HepG2 (cell line): ENCODE measurements at regions not wholly inside any gene's neighbourhood (a gene's known extent, or its start where the extent isn't known, plus 50 kb on each side); places are given as distances from the start of the nearest gene placed in this dataset.

Experiments used
- ATAC-seq: fragments of 200-7000 bp; cut with Tn5 transposase; 3 replicates; pipeline ENCODE4 v1.9.1; 2020; ENCODE audit warnings: mild to moderate bottlenecking, moderate library complexity
- BruUV-seq: library from RNA; stranded (reverse); fragments of 400-500 nt; replicated peaks from 2 replicates; lab custom pipeline; 2021; lab: Mats Ljungman, UMichigan
- CTCF ChIA-PET: fragments of 300-600 bp; formaldehyde crosslinking; extraction: SDS; loops from one replicate; lab custom pipeline; 2021; ENCODE audit warnings: low total read pairs, inconsistent platforms, low intra/inter-chr PET ratio; lab: Yijun Ruan, JAX
- POLR2A ChIA-PET: fragments of 350-600 bp; sonication (Branson Sonifier 250); formaldehyde crosslinking; loops from one replicate; lab custom pipeline; 2020; ENCODE audit warnings: antibody characterized with exemption, inconsistent platforms; lab: Yijun Ruan, JAX
- DNase-seq: peaks from one replicate; pipeline ENCODE4 v3.0.0-alpha.2; 2015; ENCODE audit warnings: low spot score
- FAIRE-seq: peaks from 3 replicates; lab custom pipeline; 2011; peaks lifted over from hg19 to GRCh38; lab: Jason Lieb, UNC
- H2AFZ ChIP-seq: one replicate; pipeline ENCODE4 v1.6.1; 2011; ENCODE audit warnings: low read length, inconsistent platforms
- H3K27ac ChIP-seq: fragments of 300-600 bp; 3 replicates; pipeline ENCODE4 v1.8.0; 2011; ENCODE audit warnings: mixed run types, mild to moderate bottlenecking, mixed read lengths, low read length, inconsistent platforms; ENCODE audit not compliant: insufficient read depth; ENCODE audit errors: extremely low read length
- H3K27me3 ChIP-seq, 2 experiments: fragments of 200-600 bp in 1 of 2; 2 replicates in 1 of 2; 3 replicates in 1 of 2; pipeline versions ENCODE4 v1.6.0 to v1.8.0; 2011; ENCODE audit warnings: low read length in 2 of 2, mild to moderate bottlenecking in 2 of 2, moderate library complexity in 2 of 2, inconsistent platforms in 1 of 2; ENCODE audit not compliant: insufficient read depth in 2 of 2, control insufficient read depth in 1 of 2
- H3K36me3 ChIP-seq, 2 experiments: fragments of 200-600 bp in 1 of 2; replicated peaks in 1 of 2; 2 replicates in 1 of 2; 3 replicates in 1 of 2; pipeline versions ENCODE4 v1.5.1 to v1.8.0; 2011; ENCODE audit warnings: low read length in 2 of 2, inconsistent platforms in 1 of 2; ENCODE audit not compliant: insufficient read depth in 2 of 2, control insufficient read depth in 1 of 2
- H3K4me1 ChIP-seq: 2 replicates; pipeline ENCODE4 v1.5.1; 2012; ENCODE audit warnings: low read length, inconsistent platforms; ENCODE audit not compliant: insufficient read depth
- H3K4me2 ChIP-seq: 2 replicates; pipeline ENCODE4 v1.6.0; 2011; ENCODE audit warnings: low read depth, low read length, inconsistent platforms
- H3K4me3 ChIP-seq, 3 experiments: fragments of 200-600 bp in 1 of 3; sonication (generic), shearing (Covaris generic) in 1 of 3; replicated peaks in 1 of 3; 2 replicates each; pipeline ENCODE4 v1.5.1; 2011 to 2016; ENCODE audit warnings: low read length in 3 of 3, inconsistent platforms in 2 of 3, low read depth in 2 of 3, mild to moderate bottlenecking in 2 of 3, control low read depth in 1 of 3, mixed read lengths in 1 of 3; ENCODE audit not compliant: insufficient read depth in 1 of 3
- H3K79me2 ChIP-seq: one replicate; pipeline ENCODE4 v1.6.1; 2011; ENCODE audit warnings: low read length, inconsistent platforms; ENCODE audit not compliant: insufficient read depth
- H3K9ac ChIP-seq: 2 replicates; pipeline ENCODE4 v1.6.0; 2011; ENCODE audit warnings: mild to moderate bottlenecking, low read depth, low read length, inconsistent platforms; ENCODE audit not compliant: insufficient read depth
- H3K9me3 ChIP-seq: 2 replicates; pipeline ENCODE4 v1.5.1; 2012; ENCODE audit warnings: mild to moderate bottlenecking, low read length
- H4K20me1 ChIP-seq: 2 replicates; pipeline ENCODE4 v1.6.0; 2011; ENCODE audit warnings: inconsistent platforms, mild to moderate bottlenecking, low read length, moderate library complexity; ENCODE audit not compliant: insufficient read depth
- ATF3 ChIP-seq: sonication (generic); formaldehyde crosslinking; IDR thresholded peaks from 2 replicates; pipeline ENCODE4 v1.4.0; 2020; ENCODE audit warnings: missing genetic modification reagents
- FOXK1 ChIP-seq: sonication (generic); formaldehyde crosslinking; IDR thresholded peaks from 2 replicates; pipeline ENCODE4 v1.4.0; 2020; ENCODE audit warnings: low read depth, missing genetic modification reagents, borderline replicate concordance
- FOXO1 ChIP-seq: sonication (generic); formaldehyde crosslinking; IDR thresholded peaks from 2 replicates; pipeline ENCODE4 v1.4.0; 2020; ENCODE audit warnings: missing genetic modification reagents
- KLF6 ChIP-seq: IDR thresholded peaks from 2 replicates; pipeline ENCODE4 v1.8.0; 2016; ENCODE audit warnings: missing biosample characterization, missing genetic modification reagents
- PBX2 ChIP-seq: IDR thresholded peaks from 2 replicates; pipeline ENCODE4 v1.6.1; 2016; ENCODE audit warnings: control low read depth
- RAD51 ChIP-seq: fragments of 450-650 bp; IDR thresholded peaks from 2 replicates; pipeline ENCODE4 v1.6.1; 2016; ENCODE audit warnings: borderline replicate concordance
- SOX6 ChIP-seq, 2 experiments: fragments of 450-650 bp in 1 of 2; sonication (generic) in 1 of 2; formaldehyde crosslinking in 1 of 2; IDR thresholded peaks; 2 replicates each; pipeline versions ENCODE4 v1.4.0 to v1.6.1; 2017 to 2020; ENCODE audit warnings: antibody characterized with exemption in 1 of 2, mild to moderate bottlenecking in 1 of 2, missing genetic modification reagents in 1 of 2
- YEATS2 ChIP-seq: sonication (generic); formaldehyde crosslinking; IDR thresholded peaks from 2 replicates; pipeline ENCODE4 v1.4.0; 2020; ENCODE audit warnings: missing genetic modification reagents, borderline replicate concordance
- ZFP82 ChIP-seq: sonication (generic); formaldehyde crosslinking; IDR thresholded peaks from 2 replicates; pipeline ENCODE4 v1.5.1; 2020; ENCODE audit warnings: mild to moderate bottlenecking, missing genetic modification reagents, borderline replicate concordance
- ZNF547 ChIP-seq: sonication (generic); formaldehyde crosslinking; IDR thresholded peaks from 2 replicates; pipeline ENCODE4 v1.5.1; 2020; ENCODE audit warnings: mild to moderate bottlenecking, missing genetic modification reagents
- ZNF567 ChIP-seq: sonication (generic); formaldehyde crosslinking; IDR thresholded peaks from 2 replicates; pipeline ENCODE4 v1.8.1; 2023; ENCODE audit warnings: mild to moderate bottlenecking, missing genetic modification reagents, borderline replicate concordance
- ZNF747 ChIP-seq: sonication (generic); formaldehyde crosslinking; IDR thresholded peaks from 2 replicates; pipeline ENCODE4 v1.8.1; 2023; ENCODE audit warnings: missing genetic modification reagents, mild to moderate bottlenecking, borderline replicate concordance
- ZNF83 ChIP-seq: sonication (generic); formaldehyde crosslinking; IDR thresholded peaks from 2 replicates; pipeline ENCODE4 v1.4.0; 2020; ENCODE audit warnings: missing genetic modification reagents, mild to moderate bottlenecking, borderline replicate concordance
- ZSCAN5A ChIP-seq: sonication (generic); formaldehyde crosslinking; IDR thresholded peaks from 2 replicates; pipeline ENCODE4 v1.8.0; 2022; ENCODE audit warnings: mild to moderate bottlenecking, missing genetic modification reagents, borderline replicate concordance
- WGBS: methylation state at CpG from one replicate; pipeline ENCODE4 v1.1.6; 2017; ENCODE audit warnings: low lambda C conversion rate; 5-methylcytosine and 5-hydroxymethylcytosine counted together
- in situ Hi-C: cut with HindIII; loops from 2 replicates; pipeline ENCODE4 v1.10.0; 2017; ENCODE audit warnings: low pct_unique_long_range_greater_than_20kb; ENCODE audit not compliant: extremely low pct_ligation_motif_present
- intact Hi-C: fragments of 100-400 bp; cut with micrococcal nuclease; formaldehyde crosslinking; loops from one replicate; pipeline ENCODE4 v1.10.0; 2022; ENCODE audit not compliant: unreplicated experiment
- TF ChIP-seq, protein P1 (sequence below): sonication (generic); formaldehyde crosslinking; IDR thresholded peaks from 2 replicates; pipeline ENCODE4 v1.4.0; 2020; ENCODE audit warnings: missing genetic modification reagents

GRCh38 chr5:17356551-17356950, 139.1 kb downstream of the BASP1 start:
- no peaks in the 10 kb centered on the region for H3K4me1 ChIP-seq
- TF ChIP-seq PBX2 (CRISPR knock-in tag) (no peak), FOXO1 (CRISPR knock-in tag) (no peak), RAD51 (no peak), ZNF547 (CRISPR knock-in tag) (no peak)
- DNase-seq (no peak), FAIRE-seq (no peak), ATAC-seq (no peak)
- H3K9me3 ChIP-seq, result no peaks in the 10 kb centered on the region
- no peak overlapping the region for H3K9ac ChIP-seq
- BruUV-seq, result no TSS peak
- no peak overlapping the region for H3K4me2 ChIP-seq
- 0% methylated on average over 1 of the region's 1 CpG for WGBS
- CTCF ChIA-PET, result no interaction called here
- in situ Hi-C loops (no loop called here), intact Hi-C loops (no loop called here)
- no peaks in the 10 kb centered on the region for H3K79me2 ChIP-seq
- no peak overlapping the region for H2AFZ ChIP-seq
- H3K27ac ChIP-seq, result no peak overlapping the region
- H3K27me3 ChIP-seq, result no peaks in the 10 kb centered on the region
- H4K20me1 ChIP-seq, result no peaks in the 10 kb centered on the region
- POLR2A ChIA-PET, result no interaction called here
- H3K4me3 ChIP-seq, result no peak overlapping the region
- no peaks in the 10 kb centered on the region for H3K36me3 ChIP-seq

DNA sequence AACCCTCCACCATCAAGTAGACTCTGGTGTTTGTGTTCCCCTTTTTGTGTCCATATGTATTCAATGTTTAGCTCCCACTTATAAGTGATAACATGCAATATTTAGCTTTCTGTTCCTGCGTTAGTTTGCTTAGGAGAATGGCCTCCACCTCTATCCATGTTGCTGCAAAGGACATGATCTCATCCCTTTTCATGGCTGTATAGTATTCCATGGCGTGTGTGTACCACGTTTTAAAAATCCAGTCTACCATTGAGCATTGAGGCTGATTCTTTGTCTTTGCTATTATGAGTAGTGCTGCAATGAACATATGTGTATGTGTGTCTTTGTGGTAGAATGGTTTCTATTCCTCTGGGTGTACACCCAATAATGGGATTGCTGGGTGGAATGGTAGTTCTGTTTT, 140.1 kb downstream of the BASP1 start:
- TF ChIP-seq FOXK1 (CRISPR knock-in tag) (no peak), KLF6 (CRISPR knock-in tag) (no peak), YEATS2 (no peak), ATF3 (CRISPR knock-in tag) (no peak), ZNF567 (CRISPR knock-in tag) (no peak), ZSCAN5A (CRISPR knock-in tag) (no peak), ZNF83 (CRISPR knock-in tag) (no peak), ZNF747 (no peak), ZFP82 (CRISPR knock-in tag) (no peak), SOX6 (IDR thresholded peaks at IDR 0.05) (no peak), SOX6 (CRISPR knock-in tag; IDR thresholded peaks at IDR 0.05) (no peak)
- TF ChIP-seq, protein P1, sequence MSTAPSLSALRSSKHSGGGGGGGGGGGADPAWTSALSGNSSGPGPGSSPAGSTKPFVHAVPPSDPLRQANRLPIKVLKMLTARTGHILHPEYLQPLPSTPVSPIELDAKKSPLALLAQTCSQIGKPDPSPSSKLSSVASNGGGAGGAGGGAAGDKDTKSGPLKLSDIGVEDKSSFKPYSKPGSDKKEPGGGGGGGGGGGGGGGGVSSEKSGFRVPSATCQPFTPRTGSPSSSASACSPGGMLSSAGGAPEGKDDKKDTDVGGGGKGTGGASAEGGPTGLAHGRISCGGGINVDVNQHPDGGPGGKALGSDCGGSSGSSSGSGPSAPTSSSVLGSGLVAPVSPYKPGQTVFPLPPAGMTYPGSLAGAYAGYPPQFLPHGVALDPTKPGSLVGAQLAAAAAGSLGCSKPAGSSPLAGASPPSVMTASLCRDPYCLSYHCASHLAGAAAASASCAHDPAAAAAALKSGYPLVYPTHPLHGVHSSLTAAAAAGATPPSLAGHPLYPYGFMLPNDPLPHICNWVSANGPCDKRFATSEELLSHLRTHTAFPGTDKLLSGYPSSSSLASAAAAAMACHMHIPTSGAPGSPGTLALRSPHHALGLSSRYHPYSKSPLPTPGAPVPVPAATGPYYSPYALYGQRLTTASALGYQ (CRISPR knock-in tag), result no peak
- no peaks in the 10 kb centered on the region for H4K20me1 ChIP-seq
- H3K9me3 ChIP-seq, result no peaks in the 10 kb centered on the region
- BruUV-seq, result no TSS peak
- CTCF ChIA-PET, result no interaction called here
- no peak for FAIRE-seq
- ATAC-seq, result no peak
- H3K9ac ChIP-seq, result no peak overlapping the region
- H3K79me2 ChIP-seq, result no peaks in the 10 kb centered on the region
- H2AFZ ChIP-seq, result no peak overlapping the region
- H3K4me1 ChIP-seq, result no peaks in the 10 kb centered on the region
- in situ Hi-C loops, result no loop called here
- H3K27me3 ChIP-seq, result no peaks in the 10 kb centered on the region
- H3K4me3 ChIP-seq, result no peak overlapping the region
- POLR2A ChIA-PET, result no interaction called here
- WGBS, result 7% methylated on average over 3 of the region's 3 CpGs
- no peak overlapping the region for H3K4me2 ChIP-seq
- no peak overlapping the region for H3K27ac ChIP-seq
- DNase-seq, result no peak
- intact Hi-C loops, result no loop called here
- H3K36me3 ChIP-seq, result no peaks in the 10 kb centered on the region
